MM.1S (cell line): ENCODE measurements at regions not wholly inside any gene's neighbourhood (a gene's known extent, or its start where the extent isn't known, plus 50 kb on each side); places are given as distances from the start of the nearest gene placed in this dataset.

Experiments used
- EZH2 ChIP-seq: fragments of 300-600 bp; sonication (generic); optimal IDR thresholded peaks from 2 replicates; pipeline ENCODE3; 2017; ENCODE audit warnings: low read depth, mild to moderate bottlenecking, antibody characterized with exemption, low read length, mixed read lengths
- EZH2phosphoT487 ChIP-seq: fragments of 300-600 bp; sonication (generic); IDR thresholded peaks from 2 replicates; pipeline ENCODE4 v1.6.1; 2018; ENCODE audit warnings: antibody characterized with exemption, low read length
- TF ChIP-seq, protein P1 (sequence below): fragments of 300-600 bp; sonication (generic); IDR thresholded peaks from 2 replicates; pipeline ENCODE4 v1.5.1; 2016; ENCODE audit warnings: antibody characterized with exemption, low read length, mixed read lengths

DNA sequence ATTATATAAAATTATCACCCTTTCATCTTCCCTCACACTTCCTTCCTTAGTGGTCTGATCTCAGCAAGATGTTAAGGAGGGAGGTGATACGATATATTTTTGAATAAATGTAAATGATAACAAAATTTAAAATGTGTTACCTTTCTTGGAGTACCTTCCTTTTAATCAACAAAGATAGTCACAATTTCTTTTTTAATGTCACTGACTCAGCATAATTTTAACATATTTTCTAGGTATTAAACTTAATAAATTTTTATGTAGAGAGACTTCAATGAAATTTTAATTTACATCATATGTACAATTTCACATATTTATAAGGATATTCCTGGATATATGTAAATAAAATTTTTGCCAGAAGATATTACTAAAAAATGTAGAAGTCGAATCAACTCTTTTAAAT, 125.0 kb upstream of the FBN2 start:
- TF ChIP-seq, protein P1, sequence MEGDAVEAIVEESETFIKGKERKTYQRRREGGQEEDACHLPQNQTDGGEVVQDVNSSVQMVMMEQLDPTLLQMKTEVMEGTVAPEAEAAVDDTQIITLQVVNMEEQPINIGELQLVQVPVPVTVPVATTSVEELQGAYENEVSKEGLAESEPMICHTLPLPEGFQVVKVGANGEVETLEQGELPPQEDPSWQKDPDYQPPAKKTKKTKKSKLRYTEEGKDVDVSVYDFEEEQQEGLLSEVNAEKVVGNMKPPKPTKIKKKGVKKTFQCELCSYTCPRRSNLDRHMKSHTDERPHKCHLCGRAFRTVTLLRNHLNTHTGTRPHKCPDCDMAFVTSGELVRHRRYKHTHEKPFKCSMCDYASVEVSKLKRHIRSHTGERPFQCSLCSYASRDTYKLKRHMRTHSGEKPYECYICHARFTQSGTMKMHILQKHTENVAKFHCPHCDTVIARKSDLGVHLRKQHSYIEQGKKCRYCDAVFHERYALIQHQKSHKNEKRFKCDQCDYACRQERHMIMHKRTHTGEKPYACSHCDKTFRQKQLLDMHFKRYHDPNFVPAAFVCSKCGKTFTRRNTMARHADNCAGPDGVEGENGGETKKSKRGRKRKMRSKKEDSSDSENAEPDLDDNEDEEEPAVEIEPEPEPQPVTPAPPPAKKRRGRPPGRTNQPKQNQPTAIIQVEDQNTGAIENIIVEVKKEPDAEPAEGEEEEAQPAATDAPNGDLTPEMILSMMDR: no peak
- no peak for TF ChIP-seq EZH2
- TF ChIP-seq EZH2phosphoT487: no peak
